ENCODE measurements at regions not wholly inside any gene's neighbourhood (a gene's known extent, or its start where the extent isn't known, plus 50 kb on each side); places are given as distances from the start of the nearest gene placed in this dataset.
A peak's percentile ranks its signal among the peaks of the same experiment; 100 is the strongest.
"Not testable (repeated sequence)": the region's sequence is repeated elsewhere in the genome, so short reads cannot be mapped to it uniquely, and the experiment has no call there.

DNA sequence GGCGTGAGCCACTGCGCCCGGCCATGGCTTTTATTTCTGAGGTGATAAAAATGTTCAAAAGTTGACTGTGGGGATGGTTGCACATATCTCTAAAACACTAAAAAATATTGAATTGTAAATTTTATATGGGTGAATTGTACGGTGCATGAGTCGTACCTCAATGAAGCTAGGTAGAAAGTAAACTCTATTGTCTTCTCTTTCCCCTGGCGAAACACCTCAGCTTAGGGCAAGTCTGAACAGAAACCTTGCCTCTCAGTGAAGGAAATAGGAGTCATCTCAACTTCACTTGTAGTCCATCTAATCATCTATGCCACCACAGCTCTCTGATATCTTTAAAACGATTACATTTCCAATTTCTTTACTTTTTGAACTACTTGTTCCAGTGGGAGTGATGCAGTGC is 309.6 kb downstream of the SPATA31A1 start:
- not testable (repeated sequence) for DNase-seq (ENCODE audit: low read depth, low spot score)

DNA sequence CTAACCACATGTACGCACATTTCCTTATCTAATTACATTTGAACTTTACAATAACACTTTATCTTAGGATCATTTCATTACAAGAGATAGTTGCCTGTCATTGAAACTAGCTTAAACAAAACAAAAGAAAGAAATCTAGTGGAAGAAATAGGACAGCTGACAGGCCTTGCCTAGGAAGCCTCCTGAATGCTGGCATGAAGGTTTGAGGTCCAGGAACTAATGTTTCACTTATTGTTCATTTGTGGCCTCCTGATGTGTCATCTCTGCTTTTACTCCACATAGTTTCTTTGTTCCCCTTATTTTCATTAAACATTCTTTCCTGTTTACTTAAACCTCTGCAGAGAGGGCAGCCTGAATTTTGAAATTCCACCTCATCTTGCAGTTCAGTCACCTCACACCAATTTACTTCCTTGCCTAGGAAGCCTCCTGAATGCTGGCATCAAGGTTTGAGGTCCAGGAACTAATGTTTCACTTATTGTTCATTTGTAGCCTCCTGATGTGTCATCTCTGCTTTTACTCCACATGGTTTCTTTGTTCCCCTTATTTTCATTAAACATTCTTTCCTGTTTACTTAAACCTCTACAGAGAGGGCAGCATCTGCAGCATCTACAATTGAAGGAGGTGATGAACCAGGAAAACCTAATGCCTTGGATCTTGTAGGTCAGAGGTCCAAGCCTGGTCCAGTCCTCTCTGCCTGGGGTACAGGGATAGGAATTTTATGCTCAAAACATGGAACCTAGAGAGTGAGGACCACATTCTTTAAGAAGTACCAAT is 319.2 kb downstream of the SPATA31A1 start:
- DNase-seq (ENCODE audit: low read depth, low spot score): not testable (repeated sequence)

DNA sequence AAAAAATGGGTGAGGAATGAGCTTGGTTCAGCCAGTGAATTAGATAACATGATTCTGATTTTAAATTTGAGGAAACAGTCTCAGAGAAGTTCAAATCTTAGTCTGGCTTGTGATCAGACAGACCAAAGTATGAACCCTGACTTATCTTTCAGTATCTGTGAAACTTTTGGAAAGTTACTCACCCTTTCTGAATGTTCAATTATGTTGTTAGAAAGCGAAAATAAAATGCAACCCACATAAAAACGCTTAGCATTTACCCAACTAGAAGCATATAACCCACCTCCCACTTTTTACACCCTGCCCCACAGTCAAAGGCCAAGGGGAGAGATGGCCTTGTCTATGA is 319.7 kb downstream of the SPATA31A1 start:
- DNase-seq (ENCODE audit: low read depth, low spot score): not testable (repeated sequence)

DNA sequence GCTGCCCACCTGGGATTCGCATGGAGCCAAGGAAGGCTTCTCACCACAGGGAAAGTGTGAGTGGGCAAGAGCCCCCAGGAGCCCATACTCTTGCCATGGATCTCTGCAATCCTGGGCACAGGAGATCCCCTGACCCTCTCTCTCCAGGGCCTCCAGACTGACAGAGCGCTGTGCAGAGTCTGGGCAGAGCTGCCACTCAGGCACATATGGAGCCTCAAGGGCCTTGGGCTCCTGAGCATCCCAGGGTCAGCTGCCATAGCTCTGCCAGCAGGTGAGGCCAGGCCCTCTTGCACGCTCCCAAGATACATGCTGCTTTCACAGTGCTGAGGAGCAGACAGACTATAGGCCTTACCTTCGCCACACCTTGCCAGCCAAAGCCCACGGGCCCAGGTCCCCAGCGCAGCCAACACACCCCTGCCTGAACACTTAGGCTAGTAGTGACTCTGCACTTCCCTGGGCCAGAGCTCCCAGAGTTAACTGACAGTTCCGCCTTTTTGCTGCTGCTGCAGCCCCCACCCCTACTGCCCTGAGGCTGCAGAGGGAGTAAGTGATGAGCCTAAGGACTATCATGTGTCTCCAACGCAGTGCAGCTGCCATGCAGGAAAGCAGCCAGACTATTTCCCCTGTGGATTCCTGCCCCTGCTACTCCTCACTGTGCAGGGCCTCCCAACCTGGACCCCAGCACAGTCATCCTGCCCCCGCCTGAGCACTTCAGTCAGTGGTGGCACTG is 323.2 kb downstream of the SPATA31A1 start:
- not testable (repeated sequence) for DNase-seq (ENCODE audit: low read depth, low spot score)

DNA sequence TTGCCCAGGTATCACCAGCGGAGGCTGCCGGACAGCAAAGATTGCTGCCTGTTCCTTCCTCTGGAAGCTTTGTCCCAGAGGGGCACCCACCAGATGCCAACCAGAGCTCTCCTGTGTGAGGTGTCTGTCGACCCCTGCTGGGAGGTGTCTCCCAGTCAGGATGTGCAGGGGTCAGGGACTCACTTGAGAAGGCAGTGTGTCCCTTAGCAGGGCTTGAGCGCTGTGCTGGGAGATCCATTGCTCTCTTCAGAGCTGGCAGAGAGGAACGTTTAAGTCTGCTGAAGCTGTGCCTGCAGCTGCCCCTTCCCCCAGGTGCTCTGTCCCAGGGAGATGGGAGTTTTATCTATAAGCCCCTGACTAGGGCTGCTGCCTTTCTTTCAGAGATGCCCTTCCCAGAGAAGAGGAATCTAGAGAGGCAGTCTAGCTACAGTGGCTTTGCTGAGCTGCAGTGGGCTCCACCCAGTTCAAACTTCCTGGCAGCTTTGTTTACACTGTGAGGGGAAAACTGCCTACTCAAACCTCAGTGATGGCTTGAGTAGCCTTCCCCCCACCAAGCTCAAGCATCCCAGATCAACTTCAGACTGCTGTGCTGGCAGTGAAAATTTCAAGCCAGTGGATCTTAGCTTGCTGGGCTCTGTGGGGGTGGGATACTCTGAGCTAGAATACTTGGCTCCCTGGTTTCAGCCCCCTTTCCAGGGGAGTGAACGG is 325.4 kb downstream of the SPATA31A1 start:
- DNase-seq (ENCODE audit: low read depth, low spot score): not testable (repeated sequence)

DNA sequence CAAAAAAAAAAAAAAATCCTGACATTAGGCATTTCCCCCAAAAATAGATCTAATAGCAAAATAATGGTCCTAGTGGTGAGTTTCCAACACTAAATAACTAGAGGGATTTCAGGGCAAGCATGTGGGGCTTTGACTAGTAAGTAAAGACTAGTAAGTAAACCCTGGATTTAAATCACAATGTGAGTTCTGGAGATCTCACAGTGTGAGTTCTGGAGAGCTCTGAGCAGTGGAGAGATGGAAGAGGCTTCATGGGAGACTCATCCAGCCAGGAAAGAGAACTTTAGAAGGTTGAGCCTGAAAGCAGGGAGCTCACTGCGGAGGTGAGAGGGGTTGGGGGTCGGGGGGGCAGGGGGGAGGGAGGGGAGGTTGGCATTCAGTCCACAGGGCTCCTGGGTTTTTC is 373.4 kb downstream of the SPATA31A1 start:
- not testable (repeated sequence) for DNase-seq (ENCODE audit: low read depth, low spot score)

DNA sequence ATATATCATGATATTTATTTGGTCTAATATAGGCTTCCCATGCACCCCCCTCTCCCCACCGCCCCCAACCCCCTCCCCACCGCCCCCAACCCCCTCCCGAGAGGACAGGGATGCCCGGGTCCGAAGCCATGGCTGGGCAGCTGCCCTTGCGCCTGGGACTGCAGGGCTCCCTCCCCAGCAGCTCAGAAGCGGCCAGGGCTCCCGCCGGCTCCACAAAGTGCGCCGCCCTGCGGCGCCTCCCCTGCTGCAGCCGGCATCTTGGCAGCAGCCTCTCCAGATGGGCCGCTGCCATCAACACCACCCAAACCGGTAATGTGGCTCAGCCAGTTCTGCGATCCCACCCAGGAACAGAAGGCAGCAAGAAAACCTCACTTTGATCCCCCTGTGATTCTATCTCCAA is 389.4 kb downstream of the SPATA31A1 start:
- not testable (repeated sequence) for DNase-seq (ENCODE audit: low read depth, low spot score)

DNA sequence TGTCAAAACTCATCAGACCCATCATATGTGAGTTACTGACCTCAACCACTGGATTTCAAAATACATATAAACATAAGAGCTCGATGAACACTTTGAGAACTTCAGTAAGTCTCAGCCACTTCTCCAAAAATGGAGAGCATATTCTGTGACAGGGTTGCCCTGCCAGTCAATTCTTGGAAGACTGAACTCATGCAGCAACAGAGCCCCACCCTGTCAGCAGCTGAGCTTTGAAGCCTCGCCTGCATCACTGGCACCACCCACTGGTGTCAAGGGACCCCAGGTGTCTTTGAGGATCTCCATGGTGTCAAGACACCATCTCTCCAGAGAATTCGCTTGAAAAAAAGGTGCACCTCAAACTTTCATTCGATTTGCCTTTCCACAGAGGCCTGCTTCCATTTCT is 420.1 kb downstream of the SPATA31A1 start:
- DNase-seq (ENCODE audit: low read depth, low spot score): not testable (repeated sequence)

DNA sequence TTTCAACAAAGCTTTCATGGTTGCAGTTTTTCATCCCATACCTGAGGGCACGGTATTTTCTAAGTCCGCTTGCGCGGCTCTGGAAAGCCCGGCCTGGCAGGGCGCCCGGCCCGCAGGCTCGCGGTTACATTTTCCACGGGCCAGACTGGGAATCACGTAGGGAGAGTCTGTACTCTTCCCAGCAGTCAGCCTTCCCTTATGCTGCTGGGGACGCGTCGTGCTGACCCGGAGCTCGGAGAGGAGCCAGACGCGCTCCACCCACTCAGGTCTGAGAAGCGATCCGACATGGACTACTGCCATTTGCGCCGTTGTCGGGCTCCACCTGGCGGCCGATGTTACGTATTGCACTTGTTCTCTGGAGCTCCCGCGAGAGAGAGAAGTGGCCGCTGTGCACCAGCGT is 435.9 kb downstream of the SPATA31A1 start:
- not testable (repeated sequence) for DNase-seq (ENCODE audit: low read depth, low spot score)

DNA sequence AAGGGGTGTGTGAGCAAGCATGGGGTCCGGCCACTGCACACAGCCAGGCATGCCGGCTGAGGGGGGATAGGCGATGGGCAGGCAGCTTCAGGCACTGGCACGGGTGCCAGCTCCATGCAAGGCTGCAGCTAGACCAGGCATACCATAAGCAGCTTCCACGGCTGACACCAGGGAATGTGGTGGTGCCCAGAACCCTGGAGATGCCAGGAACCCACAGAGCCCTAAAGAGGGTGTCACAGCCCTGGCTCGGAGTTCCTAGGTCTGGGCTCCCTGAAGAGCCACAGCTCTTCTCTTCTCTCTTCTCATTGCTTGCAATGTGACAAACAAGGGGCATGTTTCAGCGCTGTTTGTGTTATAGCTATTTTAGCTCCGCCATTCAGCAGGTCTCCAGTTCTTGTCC is 442.5 kb downstream of the SPATA31A1 start:
- not testable (repeated sequence) for DNase-seq (ENCODE audit: low read depth, low spot score)

DNA sequence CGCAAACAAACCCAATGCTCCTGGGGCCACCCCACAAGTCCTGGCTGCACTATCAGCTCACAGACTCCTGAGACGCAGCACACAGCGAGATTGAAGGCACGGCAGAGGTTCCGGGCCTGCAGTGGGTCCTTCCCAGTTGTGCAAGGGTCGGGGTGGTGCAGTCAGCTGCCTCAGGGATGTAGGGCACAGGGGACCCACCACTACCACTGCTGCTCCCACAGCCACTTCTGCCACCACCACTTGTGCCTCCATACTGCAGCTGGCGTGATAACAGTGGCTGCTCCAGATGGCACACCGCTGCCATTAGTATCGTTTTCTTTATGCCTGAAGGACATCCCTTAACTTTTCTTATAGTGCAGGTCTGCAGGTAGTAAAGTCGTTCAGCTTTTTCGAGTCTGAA is 443.8 kb downstream of the SPATA31A1 start:
- DNase-seq (ENCODE audit: low read depth, low spot score): not testable (repeated sequence)

DNA sequence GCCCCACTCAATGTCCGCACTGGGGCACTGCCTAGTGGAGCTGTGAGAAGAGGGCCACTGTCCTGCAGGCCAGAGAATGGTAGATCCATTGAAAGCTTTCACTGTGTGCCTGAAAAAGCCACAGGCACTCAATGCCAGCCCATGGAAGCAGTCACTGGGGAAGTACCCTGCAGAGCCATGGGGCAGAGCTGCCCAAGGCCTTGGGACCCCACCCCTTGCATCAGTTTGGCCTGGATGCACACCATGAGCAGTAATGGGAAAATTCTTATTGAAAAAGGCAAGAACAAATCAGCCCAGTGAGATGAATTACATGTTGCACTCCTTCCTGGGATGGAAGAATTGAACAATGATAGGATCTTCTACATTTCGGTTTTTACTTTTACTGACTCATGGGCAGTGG is 447.1 kb downstream of the SPATA31A1 start:
- not testable (repeated sequence) for DNase-seq (ENCODE audit: low read depth, low spot score)

DNA sequence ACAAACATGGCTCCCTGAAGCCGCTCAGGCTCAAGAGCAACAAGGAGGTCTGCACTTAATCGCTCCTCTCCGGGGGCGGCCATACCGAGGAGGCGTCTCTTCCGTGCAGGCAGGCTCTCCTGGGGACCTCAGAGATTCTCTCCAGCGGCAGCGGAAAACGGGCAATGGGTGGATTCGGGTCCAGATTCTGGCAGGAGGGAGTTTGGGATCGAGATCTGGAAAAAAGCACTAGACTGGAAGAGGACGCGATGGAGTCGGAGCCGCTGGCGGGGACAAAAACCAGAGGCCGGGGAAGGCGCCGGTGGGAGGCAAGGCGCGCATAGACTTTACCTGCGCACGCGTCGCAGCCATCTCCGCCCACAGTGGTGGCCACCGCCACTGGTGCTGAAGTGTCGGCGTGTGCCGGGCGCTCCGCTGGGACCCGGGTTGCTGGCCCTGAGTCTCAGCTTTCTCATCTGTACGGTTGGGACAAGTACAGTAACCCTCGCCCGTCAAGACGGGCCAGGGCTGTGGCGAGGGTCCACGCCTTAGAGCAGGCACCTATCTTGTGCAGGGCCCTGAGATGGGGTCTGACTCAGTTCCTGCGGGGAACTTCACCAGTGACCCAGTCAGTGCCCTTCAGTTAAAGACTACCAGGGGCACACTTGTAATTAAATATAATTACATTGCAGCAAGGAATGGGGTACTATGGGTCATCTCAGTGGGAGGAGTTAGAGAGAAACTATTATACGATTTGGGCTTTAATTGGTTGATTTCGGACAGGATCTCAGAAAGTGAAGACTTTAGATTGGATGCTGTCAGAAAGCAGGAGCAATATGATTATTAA is 454.1 kb downstream of the SPATA31A1 start:
- peak; percentile 31 for DNase-seq (ENCODE audit: low read depth, low spot score)

DNA sequence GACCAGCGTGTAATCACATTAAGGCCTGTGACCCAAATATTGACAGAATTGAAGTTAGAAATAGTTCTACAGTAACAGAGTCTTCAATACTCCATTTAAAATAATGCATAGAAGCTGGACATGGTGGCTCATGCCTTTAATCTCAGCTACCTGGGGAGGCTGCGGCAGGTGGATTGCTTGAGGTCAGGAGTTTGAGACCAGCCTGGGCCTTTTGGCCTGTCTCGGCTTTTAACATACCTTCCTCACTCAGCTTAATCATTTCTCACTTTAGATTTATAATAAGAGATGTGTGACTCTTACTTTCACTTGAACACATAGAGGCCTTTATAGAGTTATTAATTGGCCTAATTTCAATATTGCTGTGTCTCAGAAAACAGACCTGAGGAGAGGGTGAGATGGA is 454.9 kb downstream of the SPATA31A1 start:
- not testable (repeated sequence) for DNase-seq (ENCODE audit: low read depth, low spot score)

DNA sequence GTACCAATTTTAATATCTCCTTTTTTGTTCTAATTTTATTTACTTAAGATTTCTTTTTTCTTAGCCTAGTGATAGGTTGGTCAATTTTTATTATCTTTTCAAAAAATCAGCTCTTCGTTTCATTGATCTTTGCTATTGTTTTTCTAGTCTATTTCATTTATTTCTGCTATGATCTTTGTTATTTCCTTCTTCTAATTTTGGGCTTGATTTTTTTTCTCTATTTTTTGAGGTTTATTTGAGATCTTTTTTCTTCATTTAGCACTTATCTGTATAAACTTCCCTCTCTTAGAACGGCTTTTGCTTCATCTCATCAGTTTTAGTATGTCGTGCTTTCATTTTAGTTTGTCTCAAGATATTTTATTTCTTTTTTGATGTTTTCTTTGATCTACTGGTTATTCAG is 456.1 kb downstream of the SPATA31A1 start:
- not testable (repeated sequence) for DNase-seq (ENCODE audit: low read depth, low spot score)

DNA sequence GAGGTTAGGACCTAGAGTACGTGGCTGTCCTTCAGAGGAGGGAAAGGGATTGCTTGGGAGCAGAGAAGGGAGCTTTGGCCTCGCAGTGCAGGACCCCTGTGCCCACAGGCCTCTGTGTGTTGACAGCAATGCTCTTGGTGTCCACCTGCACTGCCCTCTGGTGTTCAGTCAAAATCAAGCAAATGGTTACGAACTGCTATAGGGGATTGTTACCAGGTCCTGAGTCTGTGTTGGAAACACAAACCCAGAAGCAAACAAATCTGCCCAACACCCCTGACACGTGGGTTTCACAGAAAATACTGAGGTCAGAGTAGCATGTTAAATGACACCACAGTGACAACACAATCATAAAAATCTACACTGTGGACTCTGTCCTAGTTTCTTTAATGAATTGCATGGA is 473.0 kb downstream of the SPATA31A1 start:
- DNase-seq (ENCODE audit: low read depth, low spot score): not testable (repeated sequence)

All from brain pericyte (primary cell).